SK-N-SH treated with all-trans-retinoic acid at 6 μM for 48 hours (cell line): ENCODE measurements at regions not wholly inside any gene's neighbourhood (a gene's known extent, or its start where the extent isn't known, plus 50 kb on each side); places are given as distances from the start of the nearest gene placed in this dataset.

Source experiments
- ATAC-seq: fragments of 200-7000 bp; cut with Tn5 transposase; 3 replicates; pipeline ENCODE4 v1.9.1; 2020; ENCODE audit warnings: mild to moderate bottlenecking, moderate library complexity
- ARNTL ChIP-seq: fragments of 450-650 bp; formaldehyde crosslinking; IDR thresholded peaks from 2 replicates; pipeline ENCODE4 v1.5.0; 2020; ENCODE audit warnings: low read depth, mild to moderate bottlenecking, moderate library complexity, borderline replicate concordance
- CSDC2 ChIP-seq: fragments of 250-450 bp; sonication (Bioruptor Pico); IDR thresholded peaks from 2 replicates; pipeline ENCODE4 v1.5.0; 2020; ENCODE audit warnings: mild to moderate bottlenecking, moderate library complexity
- ESRRG ChIP-seq: fragments of 250-450 bp; sonication (Bioruptor Pico); IDR thresholded peaks from 2 replicates; pipeline ENCODE4 v1.6.1; 2021; ENCODE audit warnings: mild to moderate bottlenecking
- GLIS3 ChIP-seq: fragments of 250-450 bp; sonication (Bioruptor Pico); IDR thresholded peaks from 2 replicates; pipeline ENCODE4 v1.5.0; 2020; ENCODE audit warnings: mild to moderate bottlenecking, moderate library complexity
- OSR1 ChIP-seq: fragments of 250-450 bp; sonication (Bioruptor Pico); IDR thresholded peaks from 2 replicates; pipeline ENCODE4 v1.8.0; 2022; ENCODE audit warnings: moderate library complexity, mild to moderate bottlenecking, inconsistent platforms
- PPARA ChIP-seq: fragments of 250-450 bp; sonication (Bioruptor Pico); IDR thresholded peaks from 2 replicates; pipeline ENCODE4 v1.5.0; 2020; ENCODE audit warnings: mild to moderate bottlenecking, borderline replicate concordance
- RARB ChIP-seq: fragments of 250-450 bp; sonication (Bioruptor Pico); IDR thresholded peaks from 2 replicates; pipeline ENCODE4 v1.8.0; 2021; ENCODE audit warnings: mild to moderate bottlenecking, moderate library complexity
- SNAI2 ChIP-seq: fragments of 250-450 bp; sonication (Bioruptor Pico); IDR thresholded peaks from 2 replicates; pipeline ENCODE4 v1.5.0; 2020; ENCODE audit warnings: mild to moderate bottlenecking, moderate library complexity
- TCF4 ChIP-seq: fragments of 250-450 bp; sonication (Bioruptor Pico); IDR thresholded peaks from 2 replicates; pipeline ENCODE4 v1.8.0; 2021; ENCODE audit warnings: mild to moderate bottlenecking, moderate library complexity, borderline replicate concordance
- TOX ChIP-seq: fragments of 250-450 bp; sonication (Bioruptor Pico); IDR thresholded peaks from 2 replicates; pipeline ENCODE4 v1.8.0; 2021; ENCODE audit warnings: mild to moderate bottlenecking, moderate library complexity, borderline replicate concordance
- ZC3H10 ChIP-seq: fragments of 250-450 bp; sonication (Bioruptor Pico); IDR thresholded peaks from 2 replicates; pipeline ENCODE4 v1.5.1; 2021; ENCODE audit warnings: mild to moderate bottlenecking, moderate library complexity
- ZFP3 ChIP-seq: fragments of 250-450 bp; sonication (Bioruptor Pico); IDR thresholded peaks from 2 replicates; pipeline ENCODE4 v1.5.0; 2020; ENCODE audit warnings: mild to moderate bottlenecking, moderate library complexity
- ZFP30 ChIP-seq: fragments of 450-650 bp; formaldehyde crosslinking; IDR thresholded peaks from 2 replicates; pipeline ENCODE4 v1.5.0; 2022; ENCODE audit warnings: mild to moderate bottlenecking, moderate library complexity
- ZNF565 ChIP-seq: fragments of 450-650 bp; formaldehyde crosslinking; conservative IDR thresholded peaks from 2 replicates; pipeline ENCODE4 v1.5.0; 2020; ENCODE audit warnings: low read depth, mild to moderate bottlenecking, moderate library complexity
- ZNF70 ChIP-seq: fragments of 450-650 bp; formaldehyde crosslinking; IDR thresholded peaks from 2 replicates; pipeline ENCODE4 v1.5.0; 2020; ENCODE audit warnings: mild to moderate bottlenecking, moderate library complexity
- TF ChIP-seq, protein P1 (sequence below): fragments of 250-450 bp; sonication (Bioruptor Pico); IDR thresholded peaks from 2 replicates; pipeline ENCODE4 v1.5.1; 2020; ENCODE audit warnings: low read depth, mild to moderate bottlenecking, moderate library complexity
- TF ChIP-seq, protein P2 (sequence below): fragments of 250-450 bp; sonication (Bioruptor Pico); IDR thresholded peaks from 2 replicates; pipeline ENCODE4 v1.8.0; 2021; ENCODE audit warnings: low read depth, mild to moderate bottlenecking, moderate library complexity, borderline replicate concordance
- TF ChIP-seq, protein P3 (sequence below): fragments of 250-450 bp; sonication (Bioruptor Pico); IDR thresholded peaks from 2 replicates; pipeline ENCODE4 v1.8.0; 2020; ENCODE audit warnings: mild to moderate bottlenecking, moderate library complexity, borderline replicate concordance
- TF ChIP-seq, protein P4 (sequence below): fragments of 250-450 bp; sonication (Bioruptor Pico); IDR thresholded peaks from 2 replicates; pipeline ENCODE4 v1.5.0; 2020; ENCODE audit warnings: mild to moderate bottlenecking, moderate library complexity
- TF ChIP-seq, protein P5 (sequence below): fragments of 250-450 bp; sonication (Bioruptor Pico); IDR thresholded peaks from 2 replicates; pipeline ENCODE4 v1.5.1; 2021; ENCODE audit warnings: mild to moderate bottlenecking, moderate library complexity

DNA sequence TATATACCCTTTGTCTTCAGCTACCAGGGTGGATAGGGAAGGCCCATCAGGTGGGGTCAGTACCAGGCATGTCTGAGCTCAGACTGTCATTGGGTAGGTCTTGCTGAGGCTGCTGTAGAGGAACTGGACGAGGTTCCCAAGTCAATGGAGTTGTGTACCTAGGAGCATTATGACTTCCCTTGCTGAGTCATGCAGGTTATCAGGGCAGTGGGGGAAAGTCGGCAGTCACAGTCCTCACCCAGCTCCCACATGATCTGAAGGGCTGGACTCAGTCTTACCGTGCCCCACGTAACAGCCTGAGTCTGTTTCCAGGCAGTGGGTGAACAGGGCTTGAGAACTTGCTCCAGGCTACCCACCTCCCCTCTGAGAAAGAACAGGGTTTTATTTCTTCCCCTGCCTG, 260.8 kb upstream of the COBL start:
- no peak for ATAC-seq
- no peak for TF ChIP-seq OSR1 (CRISPR knock-in tag)
- TF ChIP-seq ZFP30 (CRISPR knock-in tag), result no peak
- TF ChIP-seq ZNF70, result no peak
- TF ChIP-seq, protein P1, sequence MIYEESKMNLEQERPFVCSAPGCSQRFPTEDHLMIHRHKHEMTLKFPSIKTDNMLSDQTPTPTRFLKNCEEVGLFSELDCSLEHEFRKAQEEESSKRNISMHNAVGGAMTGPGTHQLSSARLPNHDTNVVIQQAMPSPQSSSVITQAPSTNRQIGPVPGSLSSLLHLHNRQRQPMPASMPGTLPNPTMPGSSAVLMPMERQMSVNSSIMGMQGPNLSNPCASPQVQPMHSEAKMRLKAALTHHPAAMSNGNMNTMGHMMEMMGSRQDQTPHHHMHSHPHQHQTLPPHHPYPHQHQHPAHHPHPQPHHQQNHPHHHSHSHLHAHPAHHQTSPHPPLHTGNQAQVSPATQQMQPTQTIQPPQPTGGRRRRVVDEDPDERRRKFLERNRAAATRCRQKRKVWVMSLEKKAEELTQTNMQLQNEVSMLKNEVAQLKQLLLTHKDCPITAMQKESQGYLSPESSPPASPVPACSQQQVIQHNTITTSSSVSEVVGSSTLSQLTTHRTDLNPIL (CRISPR knock-in tag), result no peak
- TF ChIP-seq ARNTL (CRISPR knock-in tag), result no peak
- no peak for TF ChIP-seq CSDC2 (CRISPR knock-in tag)
- no peak for TF ChIP-seq ESRRG
- TF ChIP-seq ZNF565 (CRISPR knock-in tag), result no peak

DNA sequence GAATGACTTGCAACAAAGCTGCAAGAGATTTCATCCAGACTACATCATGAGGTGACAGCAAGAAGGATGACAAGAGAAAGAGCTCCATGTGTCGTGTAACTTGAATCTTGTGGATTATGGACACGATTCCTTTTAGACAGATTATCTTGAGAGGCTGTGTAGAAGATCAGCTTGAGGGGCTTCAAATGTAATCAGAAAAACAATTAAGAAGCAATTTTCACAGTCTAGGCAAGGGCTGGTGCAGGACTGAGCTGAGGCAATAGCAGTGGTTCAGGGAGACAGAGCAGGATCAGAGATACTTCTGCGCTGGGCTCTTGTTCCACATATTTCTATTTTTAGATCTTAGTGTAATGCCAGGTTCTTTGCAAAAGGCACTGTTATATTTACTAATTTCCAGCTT, 253.0 kb upstream of the COBL start:
- no peak for ATAC-seq
- TF ChIP-seq GLIS3 (CRISPR knock-in tag) (no peak), RARB (CRISPR knock-in tag) (no peak), CSDC2 (CRISPR knock-in tag) (no peak), ARNTL (CRISPR knock-in tag) (no peak), OSR1 (CRISPR knock-in tag) (no peak), ZNF70 (no peak), TCF4 (CRISPR knock-in tag) (no peak), ZC3H10 (CRISPR knock-in tag) (no peak), ZNF565 (CRISPR knock-in tag) (no peak), TOX (CRISPR knock-in tag) (no peak), SNAI2 (CRISPR knock-in tag) (no peak), ZFP30 (CRISPR knock-in tag) (no peak), PPARA (CRISPR knock-in tag) (no peak), ZFP3 (no peak), ESRRG (no peak)
- TF ChIP-seq, protein P2, sequence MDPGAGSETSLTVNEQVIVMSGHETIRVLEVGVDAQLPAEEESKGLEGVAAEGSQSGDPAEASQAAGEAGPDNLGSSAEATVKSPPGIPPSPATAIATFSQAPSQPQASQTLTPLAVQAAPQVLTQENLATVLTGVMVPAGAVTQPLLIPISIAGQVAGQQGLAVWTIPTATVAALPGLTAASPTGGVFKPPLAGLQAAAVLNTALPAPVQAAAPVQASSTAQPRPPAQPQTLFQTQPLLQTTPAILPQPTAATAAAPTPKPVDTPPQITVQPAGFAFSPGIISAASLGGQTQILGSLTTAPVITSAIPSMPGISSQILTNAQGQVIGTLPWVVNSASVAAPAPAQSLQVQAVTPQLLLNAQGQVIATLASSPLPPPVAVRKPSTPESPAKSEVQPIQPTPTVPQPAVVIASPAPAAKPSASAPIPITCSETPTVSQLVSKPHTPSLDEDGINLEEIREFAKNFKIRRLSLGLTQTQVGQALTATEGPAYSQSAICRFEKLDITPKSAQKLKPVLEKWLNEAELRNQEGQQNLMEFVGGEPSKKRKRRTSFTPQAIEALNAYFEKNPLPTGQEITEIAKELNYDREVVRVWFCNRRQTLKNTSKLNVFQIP, result no peak
- TF ChIP-seq, protein P1 (CRISPR knock-in tag), result no peak
- TF ChIP-seq, protein P3, sequence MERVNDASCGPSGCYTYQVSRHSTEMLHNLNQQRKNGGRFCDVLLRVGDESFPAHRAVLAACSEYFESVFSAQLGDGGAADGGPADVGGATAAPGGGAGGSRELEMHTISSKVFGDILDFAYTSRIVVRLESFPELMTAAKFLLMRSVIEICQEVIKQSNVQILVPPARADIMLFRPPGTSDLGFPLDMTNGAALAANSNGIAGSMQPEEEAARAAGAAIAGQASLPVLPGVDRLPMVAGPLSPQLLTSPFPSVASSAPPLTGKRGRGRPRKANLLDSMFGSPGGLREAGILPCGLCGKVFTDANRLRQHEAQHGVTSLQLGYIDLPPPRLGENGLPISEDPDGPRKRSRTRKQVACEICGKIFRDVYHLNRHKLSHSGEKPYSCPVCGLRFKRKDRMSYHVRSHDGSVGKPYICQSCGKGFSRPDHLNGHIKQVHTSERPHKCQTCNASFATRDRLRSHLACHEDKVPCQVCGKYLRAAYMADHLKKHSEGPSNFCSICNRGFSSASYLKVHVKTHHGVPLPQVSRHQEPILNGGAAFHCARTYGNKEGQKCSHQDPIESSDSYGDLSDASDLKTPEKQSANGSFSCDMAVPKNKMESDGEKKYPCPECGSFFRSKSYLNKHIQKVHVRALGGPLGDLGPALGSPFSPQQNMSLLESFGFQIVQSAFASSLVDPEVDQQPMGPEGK (CRISPR knock-in tag), result no peak
- TF ChIP-seq, protein P4, sequence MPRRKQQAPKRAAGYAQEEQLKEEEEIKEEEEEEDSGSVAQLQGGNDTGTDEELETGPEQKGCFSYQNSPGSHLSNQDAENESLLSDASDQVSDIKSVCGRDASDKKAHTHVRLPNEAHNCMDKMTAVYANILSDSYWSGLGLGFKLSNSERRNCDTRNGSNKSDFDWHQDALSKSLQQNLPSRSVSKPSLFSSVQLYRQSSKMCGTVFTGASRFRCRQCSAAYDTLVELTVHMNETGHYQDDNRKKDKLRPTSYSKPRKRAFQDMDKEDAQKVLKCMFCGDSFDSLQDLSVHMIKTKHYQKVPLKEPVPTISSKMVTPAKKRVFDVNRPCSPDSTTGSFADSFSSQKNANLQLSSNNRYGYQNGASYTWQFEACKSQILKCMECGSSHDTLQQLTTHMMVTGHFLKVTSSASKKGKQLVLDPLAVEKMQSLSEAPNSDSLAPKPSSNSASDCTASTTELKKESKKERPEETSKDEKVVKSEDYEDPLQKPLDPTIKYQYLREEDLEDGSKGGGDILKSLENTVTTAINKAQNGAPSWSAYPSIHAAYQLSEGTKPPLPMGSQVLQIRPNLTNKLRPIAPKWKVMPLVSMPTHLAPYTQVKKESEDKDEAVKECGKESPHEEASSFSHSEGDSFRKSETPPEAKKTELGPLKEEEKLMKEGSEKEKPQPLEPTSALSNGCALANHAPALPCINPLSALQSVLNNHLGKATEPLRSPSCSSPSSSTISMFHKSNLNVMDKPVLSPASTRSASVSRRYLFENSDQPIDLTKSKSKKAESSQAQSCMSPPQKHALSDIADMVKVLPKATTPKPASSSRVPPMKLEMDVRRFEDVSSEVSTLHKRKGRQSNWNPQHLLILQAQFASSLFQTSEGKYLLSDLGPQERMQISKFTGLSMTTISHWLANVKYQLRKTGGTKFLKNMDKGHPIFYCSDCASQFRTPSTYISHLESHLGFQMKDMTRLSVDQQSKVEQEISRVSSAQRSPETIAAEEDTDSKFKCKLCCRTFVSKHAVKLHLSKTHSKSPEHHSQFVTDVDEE, result no peak

DNA sequence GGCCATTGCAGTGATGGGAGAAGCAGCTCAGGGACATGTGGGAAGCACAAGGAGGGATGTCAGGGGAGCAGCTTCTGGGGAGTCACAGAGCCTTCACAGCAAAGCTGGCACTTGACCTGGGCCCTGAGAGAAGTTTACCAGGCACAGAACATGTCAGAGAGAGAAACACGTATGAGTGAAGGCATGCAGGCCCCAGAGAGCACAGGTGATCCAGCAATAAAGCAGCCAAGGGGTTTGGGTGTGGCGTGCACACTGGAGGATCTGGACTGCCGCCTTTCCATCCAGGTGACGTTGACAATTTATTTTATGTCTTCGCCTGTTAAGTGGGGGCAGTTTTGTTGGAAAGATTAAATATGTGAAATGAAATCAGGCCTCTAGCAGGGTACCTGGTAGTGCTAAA, 252.6 kb upstream of the COBL start:
- TF ChIP-seq CSDC2 (CRISPR knock-in tag), result no peak
- no peak for TF ChIP-seq TCF4 (CRISPR knock-in tag)
- TF ChIP-seq, all 23 proteins: peak for 0
- no peak for ATAC-seq

DNA sequence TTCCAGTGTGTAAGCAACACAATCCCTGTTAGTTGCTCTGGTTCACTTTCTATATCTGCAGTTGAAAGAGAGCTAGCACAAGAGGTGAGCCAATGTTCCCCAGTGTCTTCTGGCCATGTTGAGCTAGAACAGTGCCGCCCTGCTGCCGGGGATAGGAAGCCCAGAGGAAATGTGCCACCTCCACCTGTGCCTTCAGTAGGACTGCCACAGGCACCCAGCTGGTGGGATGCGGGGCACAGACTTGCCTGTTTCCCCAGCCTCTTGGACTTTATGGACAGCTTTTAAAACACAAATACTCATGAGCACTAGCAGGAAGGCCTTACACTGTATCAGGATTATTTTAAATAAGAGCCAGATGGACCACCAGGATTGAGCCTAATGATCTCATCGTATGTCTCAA, 234.5 kb upstream of the COBL start:
- ATAC-seq, result no peak
- TF ChIP-seq RARB (CRISPR knock-in tag) (no peak), TCF4 (CRISPR knock-in tag) (no peak), OSR1 (CRISPR knock-in tag) (no peak), TOX (CRISPR knock-in tag) (no peak)
- TF ChIP-seq, protein P1 (CRISPR knock-in tag), result no peak
- TF ChIP-seq, protein P5, sequence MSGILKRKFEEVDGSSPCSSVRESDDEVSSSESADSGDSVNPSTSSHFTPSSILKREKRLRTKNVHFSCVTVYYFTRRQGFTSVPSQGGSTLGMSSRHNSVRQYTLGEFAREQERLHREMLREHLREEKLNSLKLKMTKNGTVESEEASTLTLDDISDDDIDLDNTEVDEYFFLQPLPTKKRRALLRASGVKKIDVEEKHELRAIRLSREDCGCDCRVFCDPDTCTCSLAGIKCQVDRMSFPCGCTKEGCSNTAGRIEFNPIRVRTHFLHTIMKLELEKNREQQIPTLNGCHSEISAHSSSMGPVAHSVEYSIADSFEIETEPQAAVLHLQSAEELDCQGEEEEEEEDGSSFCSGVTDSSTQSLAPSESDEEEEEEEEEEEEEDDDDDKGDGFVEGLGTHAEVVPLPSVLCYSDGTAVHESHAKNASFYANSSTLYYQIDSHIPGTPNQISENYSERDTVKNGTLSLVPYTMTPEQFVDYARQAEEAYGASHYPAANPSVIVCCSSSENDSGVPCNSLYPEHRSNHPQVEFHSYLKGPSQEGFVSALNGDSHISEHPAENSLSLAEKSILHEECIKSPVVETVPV (CRISPR knock-in tag), result no peak
- TF ChIP-seq, protein P3 (CRISPR knock-in tag), result no peak
